Heart left ventricle (tissue), 16 donors: ENCODE measurements at regions not wholly inside any gene's neighbourhood (a gene's known extent, or its start where the extent isn't known, plus 50 kb on each side); places are given as distances from the start of the nearest gene placed in this dataset.

Experiments
- ATAC-seq, 4 donors: fragments of 200-7000 bp; cut with Tn5 transposase; one replicate each; pipeline ENCODE4 v1.9.1; 2020 to 2022; ENCODE audit warnings: moderate library complexity in 4 of 4, mild to moderate bottlenecking in 3 of 4, moderate number of reproducible peaks in 1 of 4
- DNase-seq, 5 donors: peaks; one replicate each; pipeline ENCODE4 v3.0.0-alpha.2; 2020
- H3K27ac ChIP-seq, 12 donors: fragments of 200-600 bp; sonication (generic) in 4 of 12; one replicate each; pipeline versions ENCODE4 v1.5.0 to v1.8.0; 2016 to 2022; ENCODE audit warnings: mild to moderate bottlenecking in 2 of 12
- H3K27me3 ChIP-seq, 9 donors: fragments of 200-600 bp; sonication (generic) in 2 of 9; one replicate each; pipeline versions ENCODE4 v1.5.1 to v1.8.0; 2016 to 2022; ENCODE audit warnings: mild to moderate bottlenecking in 3 of 9
- H3K36me3 ChIP-seq, 9 donors: fragments of 200-600 bp; sonication (generic) in 2 of 9; one replicate each; pipeline versions ENCODE4 v1.5.0 to v1.8.0; 2018 to 2022; ENCODE audit warnings: mild to moderate bottlenecking in 2 of 9
- H3K4me1 ChIP-seq, 12 donors: fragments of 200-600 bp; sonication (generic) in 4 of 12; one replicate each; pipeline versions ENCODE4 v1.5.0 to v1.8.0; 2016 to 2022; ENCODE audit warnings: mild to moderate bottlenecking in 3 of 12
- H3K4me3 ChIP-seq, 12 donors: fragments of 200-600 bp; sonication (generic) in 4 of 12; one replicate each; pipeline versions ENCODE4 v1.5.0 to v1.8.0; 2017 to 2022; ENCODE audit warnings: mild to moderate bottlenecking in 9 of 12, moderate library complexity in 4 of 12
- H3K9me3 ChIP-seq, 12 donors: fragments of 200-600 bp; sonication (generic) in 4 of 12; one replicate each; pipeline versions ENCODE4 v1.5.0 to v1.8.0; 2016 to 2022; ENCODE audit warnings: mild to moderate bottlenecking in 1 of 12
- POLR2A ChIP-seq, 2 donors: fragments of 450-650 bp; IDR thresholded peaks; one replicate each; pipeline ENCODE4 v1.6.1; 2017; ENCODE audit warnings: antibody characterized with exemption in 2 of 2, mild to moderate bottlenecking in 2 of 2, moderate library complexity in 2 of 2
- WGBS, 4 donors: extraction: QIAGEN DNeasy Blood & Tissue Kit in 2 of 4; methylation state at CpG; one replicate each; pipeline versions ENCODE4 v1.1.5 to v1.1.7; 2013 to 2018; 5-methylcytosine and 5-hydroxymethylcytosine counted together
- intact Hi-C, 10 donors: fragments of 100-400 bp; cut with DNase I; formaldehyde crosslinking; loops; one replicate each; pipeline versions ENCODE4 v1.11.1 to v1.14.2; 2022
- TF ChIP-seq, protein P1 (sequence below), 12 donors: fragments of 200-600 bp; sonication (generic) in 4 of 12; IDR thresholded peaks; one replicate each; pipeline versions ENCODE4 v1.5.0 to v1.8.0; 2018 to 2022; ENCODE audit warnings: antibody characterized with exemption in 12 of 12, mild to moderate bottlenecking in 5 of 12
- donor health status: ischemic (EF 13 %, LVEDD 7.1; RV severe dilation, severe dysfunction).
- donor health status: healthy with polysubstance abuse.
- donor health status: DM: no; HTN: yes; CAD: no.
- donor health status: DM: no; HTN: no; CAD: no.
- donor health status: ischemic (EF 25% LVEDD 6.9; RV normal size, moderate dysfunction).
- donor health status: ischemic (EF 25% LVEDD 5.7; RV mildly dilated, moderate dysfunction).
- donor health status: healthy.
- donor health status: DM: yes; HTN: yes; CAD: no.
- donor health status: ischemic (EF 35%, LVEDD 5.7; RV mildly dilated, moderate dysfunction).
- donor health status: nonischemic (EF 11% LVEDD 7.7; RV severe dilation, severe dysfunction).
- donor health status: DM: yes; HTN: yes; CAD: no.
- donor health status: PGD.
- donor health status: ischemic (EF 29% LVEDD 5.4; RV normal size, mild dysfunction).
- donor health status: nonischemic (EF 23%, LVEDD 6.1; RV moderate dilation, normal function).

DNA sequence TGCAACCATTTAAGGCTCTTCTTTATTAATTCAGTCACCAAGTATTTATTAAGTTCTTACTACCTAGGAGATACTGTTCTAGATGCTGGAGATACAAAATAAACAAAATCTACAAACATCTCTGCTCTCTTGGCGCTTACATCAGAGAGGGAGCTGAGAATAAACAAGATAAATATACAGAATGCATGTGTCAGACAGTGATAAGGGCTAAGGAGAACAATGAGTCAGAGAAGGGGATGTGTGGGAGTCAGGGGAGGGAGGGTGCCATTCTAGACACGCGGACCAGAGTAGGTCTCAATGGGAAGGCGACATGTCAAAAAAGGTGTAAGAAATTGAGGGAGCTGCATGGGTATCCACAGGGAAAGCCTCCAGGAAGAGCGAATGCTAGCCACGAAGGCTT is 393.2 kb downstream of the RWDD3 start:
- Histone ChIP-seq H3K27ac (no peak overlapping the region), H3K4me3 (no peak overlapping the region), H3K9me3 (peaks cover 0 to 3% (median 0%) of the 10 kb centered on the region in 12 donors), H3K4me1 (no peaks in the 10 kb centered on the region), H3K27me3 (no peaks in the 10 kb centered on the region), H3K36me3 (no peaks in the 10 kb centered on the region)
- ATAC-seq, result no peak
- TF ChIP-seq, protein P1, sequence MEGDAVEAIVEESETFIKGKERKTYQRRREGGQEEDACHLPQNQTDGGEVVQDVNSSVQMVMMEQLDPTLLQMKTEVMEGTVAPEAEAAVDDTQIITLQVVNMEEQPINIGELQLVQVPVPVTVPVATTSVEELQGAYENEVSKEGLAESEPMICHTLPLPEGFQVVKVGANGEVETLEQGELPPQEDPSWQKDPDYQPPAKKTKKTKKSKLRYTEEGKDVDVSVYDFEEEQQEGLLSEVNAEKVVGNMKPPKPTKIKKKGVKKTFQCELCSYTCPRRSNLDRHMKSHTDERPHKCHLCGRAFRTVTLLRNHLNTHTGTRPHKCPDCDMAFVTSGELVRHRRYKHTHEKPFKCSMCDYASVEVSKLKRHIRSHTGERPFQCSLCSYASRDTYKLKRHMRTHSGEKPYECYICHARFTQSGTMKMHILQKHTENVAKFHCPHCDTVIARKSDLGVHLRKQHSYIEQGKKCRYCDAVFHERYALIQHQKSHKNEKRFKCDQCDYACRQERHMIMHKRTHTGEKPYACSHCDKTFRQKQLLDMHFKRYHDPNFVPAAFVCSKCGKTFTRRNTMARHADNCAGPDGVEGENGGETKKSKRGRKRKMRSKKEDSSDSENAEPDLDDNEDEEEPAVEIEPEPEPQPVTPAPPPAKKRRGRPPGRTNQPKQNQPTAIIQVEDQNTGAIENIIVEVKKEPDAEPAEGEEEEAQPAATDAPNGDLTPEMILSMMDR (IDR thresholded peaks at IDR 0.05), result no peak
- TF ChIP-seq POLR2A (IDR thresholded peaks at IDR 0.05), result no peak
- WGBS, 4 donors, result 59 to 74% (median 68%) methylated on average over 6 of the region's 6 CpGs
- no peak for DNase-seq
- intact Hi-C loops, result no loop called here

DNA sequence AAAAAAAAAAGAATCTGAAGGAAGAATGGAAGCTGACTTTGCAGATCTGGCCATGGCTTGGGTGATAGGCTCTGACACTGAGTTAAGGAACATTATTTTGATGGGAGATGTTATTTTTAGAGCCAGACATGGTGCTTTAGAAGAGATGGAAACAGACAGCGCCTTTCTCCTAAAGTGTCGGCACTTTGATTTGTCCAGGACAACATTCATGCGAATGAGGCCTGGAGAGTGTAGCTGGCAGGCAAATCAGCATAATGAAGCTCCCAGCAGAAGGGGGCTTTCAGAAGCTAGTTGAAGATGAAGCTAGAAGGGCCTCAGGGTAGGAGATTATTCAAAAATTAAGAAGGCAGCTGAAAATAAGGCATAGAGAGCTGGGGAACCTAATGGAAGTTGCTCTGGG is 397.7 kb downstream of the RWDD3 start:
- intact Hi-C loops, result no loop called here
- no peak for ATAC-seq

DNA sequence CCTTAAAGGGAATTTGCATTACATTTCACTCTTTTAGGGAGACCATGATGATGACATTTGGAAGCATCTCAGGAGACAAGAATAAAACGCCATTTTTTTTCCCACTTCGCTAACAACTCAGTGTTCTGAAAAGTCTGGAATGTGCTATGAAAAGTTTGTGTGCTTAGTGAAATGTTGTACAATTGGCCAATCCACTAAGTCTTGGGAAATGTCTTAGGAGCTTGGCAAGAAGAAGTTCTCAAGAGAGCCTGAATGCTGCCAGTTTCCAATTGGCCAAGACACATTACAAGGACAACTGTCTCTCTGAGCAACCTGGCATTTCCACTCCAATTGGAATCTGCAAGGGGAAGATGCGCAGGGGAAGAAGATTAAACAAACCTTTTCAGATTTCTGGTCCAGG is 401.8 kb downstream of the RWDD3 start:
- no peaks in the 10 kb centered on the region for H3K36me3 ChIP-seq
- H3K27me3 ChIP-seq, result no peaks in the 10 kb centered on the region
- no peaks in the 10 kb centered on the region for H3K9me3 ChIP-seq
- intact Hi-C loops, result no loop called here
- H3K4me1 ChIP-seq, result no peaks in the 10 kb centered on the region
- no peak overlapping the region for H3K4me3 ChIP-seq
- 86 to 89% (median 88%) methylated on average over 3 of the region's 3 CpGs for WGBS, 4 donors
- no peak for TF ChIP-seq POLR2A (IDR thresholded peaks at IDR 0.05)
- TF ChIP-seq, protein P1 (IDR thresholded peaks at IDR 0.05), result no peak
- no peak for ATAC-seq
- H3K27ac ChIP-seq, result no peak overlapping the region
- DNase-seq, result no peak

More for the DNA sequence above, 397.7 kb downstream of the RWDD3 start:
- no peak for DNase-seq
- 44 to 51% (median 47%) methylated on average over 3 of the region's 3 CpGs for whole genome bisulfite sequencing, 4 donors
- Histone ChIP-seq H3K36me3 (no peaks in the 10 kb centered on the region), H3K4me1 (no peaks in the 10 kb centered on the region), H3K9me3 (peaks cover 0 to 3% (median 0%) of the 10 kb centered on the region in 12 donors), H3K27me3 (no peaks in the 10 kb centered on the region), H3K4me3 (no peak overlapping the region), H3K27ac (no peak overlapping the region)
- TF ChIP-seq POLR2A (IDR thresholded peaks at IDR 0.05), result no peak
- TF ChIP-seq, protein P1 (IDR thresholded peaks at IDR 0.05), result no peak

DNA sequence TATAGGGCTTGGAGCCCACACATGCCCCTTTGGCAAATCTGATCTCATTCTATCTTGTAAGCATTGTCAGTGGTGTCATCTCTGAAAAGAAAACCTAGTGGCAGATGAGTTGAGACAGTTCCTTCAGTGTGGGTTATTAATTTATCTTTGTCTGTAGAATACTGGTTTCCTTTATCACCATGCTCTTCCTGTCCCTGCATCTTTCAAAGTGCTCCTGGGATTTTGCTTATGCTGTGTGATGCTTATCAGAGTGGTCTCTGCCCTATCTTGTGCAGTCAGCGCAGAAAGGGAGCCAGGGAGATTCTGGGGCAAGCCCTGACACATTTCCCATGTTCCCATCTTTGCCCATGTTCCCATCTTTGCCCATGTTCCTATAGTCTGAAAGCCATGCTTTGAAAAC is 402.9 kb downstream of the RWDD3 start:
- intact Hi-C loops, result no loop called here
- H3K4me3 ChIP-seq, result no peak overlapping the region
- no peaks in the 10 kb centered on the region for H3K27me3 ChIP-seq
- no peaks in the 10 kb centered on the region for H3K9me3 ChIP-seq
- H3K4me1 ChIP-seq, result no peaks in the 10 kb centered on the region
- no peaks in the 10 kb centered on the region for H3K36me3 ChIP-seq
- H3K27ac ChIP-seq, result no peak overlapping the region
- DNase-seq (no peak), ATAC-seq (no peak)
- TF ChIP-seq, protein P1 (IDR thresholded peaks at IDR 0.05), result no peak
- no peak for TF ChIP-seq POLR2A (IDR thresholded peaks at IDR 0.05)
- 50 to 72% (median 65%) methylated on average over 1 of the region's 1 CpG for WGBS, 4 donors
